ENCODE measurements at regions not wholly inside any gene's neighbourhood (a gene's known extent, or its start where the extent isn't known, plus 50 kb on each side); places are given as distances from the start of the nearest gene placed in this dataset.
A peak's percentile ranks its signal among the peaks of the same experiment; 100 is the strongest.

DNA sequence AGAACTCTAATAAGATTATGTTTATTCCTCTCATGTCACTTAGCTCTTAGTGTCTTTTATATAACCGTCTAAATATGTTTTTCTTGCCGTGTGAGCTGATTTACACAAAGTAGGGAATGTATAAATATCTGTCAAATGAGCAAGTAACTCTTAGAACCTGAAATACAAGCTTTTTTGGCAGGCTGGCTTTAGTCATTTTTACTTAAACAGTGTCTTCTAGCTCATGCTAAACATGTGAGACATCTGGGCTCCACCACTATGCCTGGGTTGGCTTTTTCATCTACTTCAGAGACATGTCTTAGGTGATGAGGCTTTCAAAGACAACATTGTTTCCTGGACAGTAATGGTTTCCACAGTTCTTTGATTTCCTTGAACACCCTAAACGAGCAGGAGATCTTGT is 137.2 kb upstream of the ZNF608 start:
- Mint-ChIP-seq H3K4me3 (ENCODE audit: low read depth, unreplicated experiment) (no peak overlapping the region), H3K27ac (ENCODE audit: unreplicated experiment) (no peak overlapping the region), H3K9me3 (ENCODE audit: low read depth, unreplicated experiment) (no peaks in the 10 kb centered on the region), H3K4me1 (ENCODE audit: low read depth, unreplicated experiment) (peaks cover 17% of the 10 kb centered on the region), H3K27me3 (ENCODE audit: unreplicated experiment) (no peaks in the 10 kb centered on the region), H3K36me3 (ENCODE audit: insufficient read depth, unreplicated experiment) (peaks cover 6% of the 10 kb centered on the region)
- CTCF ChIA-PET, result interaction anchor here (1.0 kb wide), 1 partner anchor 12 kb away, joined by 9 read pairs; no protein-coding TSS in a partner anchor
- DNase-seq, result no peak
- BruUV-seq (replicated peaks), result no TSS peak
- TF ChIP-seq, protein P1, sequence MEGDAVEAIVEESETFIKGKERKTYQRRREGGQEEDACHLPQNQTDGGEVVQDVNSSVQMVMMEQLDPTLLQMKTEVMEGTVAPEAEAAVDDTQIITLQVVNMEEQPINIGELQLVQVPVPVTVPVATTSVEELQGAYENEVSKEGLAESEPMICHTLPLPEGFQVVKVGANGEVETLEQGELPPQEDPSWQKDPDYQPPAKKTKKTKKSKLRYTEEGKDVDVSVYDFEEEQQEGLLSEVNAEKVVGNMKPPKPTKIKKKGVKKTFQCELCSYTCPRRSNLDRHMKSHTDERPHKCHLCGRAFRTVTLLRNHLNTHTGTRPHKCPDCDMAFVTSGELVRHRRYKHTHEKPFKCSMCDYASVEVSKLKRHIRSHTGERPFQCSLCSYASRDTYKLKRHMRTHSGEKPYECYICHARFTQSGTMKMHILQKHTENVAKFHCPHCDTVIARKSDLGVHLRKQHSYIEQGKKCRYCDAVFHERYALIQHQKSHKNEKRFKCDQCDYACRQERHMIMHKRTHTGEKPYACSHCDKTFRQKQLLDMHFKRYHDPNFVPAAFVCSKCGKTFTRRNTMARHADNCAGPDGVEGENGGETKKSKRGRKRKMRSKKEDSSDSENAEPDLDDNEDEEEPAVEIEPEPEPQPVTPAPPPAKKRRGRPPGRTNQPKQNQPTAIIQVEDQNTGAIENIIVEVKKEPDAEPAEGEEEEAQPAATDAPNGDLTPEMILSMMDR (IDR thresholded peaks at IDR 0.05; ENCODE audit: unreplicated experiment), result no peak
- intact Hi-C loops (cut with micrococcal nuclease; ENCODE audit: unreplicated experiment), result no loop called here

DNA sequence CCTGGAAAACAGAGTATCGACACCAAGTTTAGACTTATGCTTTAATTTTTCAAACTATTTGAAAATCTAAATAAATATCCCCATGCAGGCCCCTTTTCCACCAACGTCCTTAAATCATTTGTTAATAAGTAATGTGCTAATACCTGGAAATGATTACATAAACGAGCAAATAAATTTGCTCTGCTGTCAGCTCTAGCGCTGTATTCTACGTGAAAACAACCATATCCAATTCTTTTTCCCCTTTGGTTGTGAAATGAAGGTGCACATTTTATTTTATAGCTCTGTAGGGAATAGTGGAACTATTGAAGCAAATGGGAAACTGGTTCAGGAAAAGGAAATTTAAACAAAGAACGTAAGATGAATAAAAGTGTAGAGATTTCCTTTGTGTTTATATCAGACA is 137.7 kb upstream of the ZNF608 start:
- H3K27ac Mint-ChIP-seq (ENCODE audit: unreplicated experiment), result no peak overlapping the region
- H3K9me3 Mint-ChIP-seq (ENCODE audit: low read depth, unreplicated experiment), result no peaks in the 10 kb centered on the region
- TF ChIP-seq, protein P1 (IDR thresholded peaks at IDR 0.05; ENCODE audit: unreplicated experiment), result no peak
- H3K36me3 Mint-ChIP-seq (ENCODE audit: insufficient read depth, unreplicated experiment), result peaks cover 6% of the 10 kb centered on the region
- CTCF ChIA-PET, result interaction anchor here (0.5 kb wide), 1 partner anchor 77 kb away, joined by 3 read pairs; no protein-coding TSS in a partner anchor
- intact Hi-C loops (cut with micrococcal nuclease; ENCODE audit: unreplicated experiment), result no loop called here
- peaks cover 21% of the 10 kb centered on the region for H3K4me1 Mint-ChIP-seq (ENCODE audit: low read depth, unreplicated experiment)
- no peaks in the 10 kb centered on the region for H3K27me3 Mint-ChIP-seq (ENCODE audit: unreplicated experiment)
- no peak overlapping the region for H3K4me3 Mint-ChIP-seq (ENCODE audit: low read depth, unreplicated experiment)
- DNase-seq, result no peak
- BruUV-seq (replicated peaks), result no TSS peak

DNA sequence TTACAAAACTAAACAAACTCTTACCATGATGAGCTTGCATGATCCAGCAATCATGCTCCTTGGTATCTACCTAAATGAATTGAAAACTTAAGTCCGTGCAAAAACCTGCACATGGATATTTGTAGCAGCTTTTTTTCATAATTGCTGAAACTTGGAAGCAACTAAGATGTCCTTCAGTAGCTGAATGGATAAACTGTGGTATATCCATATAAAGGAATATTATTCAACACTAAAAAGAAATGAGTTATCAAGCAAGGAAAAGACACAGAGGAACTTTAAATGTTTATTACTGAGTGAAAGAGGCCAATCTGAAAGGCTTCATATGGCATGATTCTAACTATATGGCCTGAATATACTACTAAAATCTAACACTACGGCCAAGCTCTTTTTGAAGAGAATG is 139.1 kb upstream of the ZNF608 start:
- Mint-ChIP-seq H3K4me3 (ENCODE audit: low read depth, unreplicated experiment) (no peak overlapping the region), H3K36me3 (ENCODE audit: insufficient read depth, unreplicated experiment) (peaks cover 6% of the 10 kb centered on the region), H3K27ac (ENCODE audit: unreplicated experiment) (no peak overlapping the region), H3K9me3 (ENCODE audit: low read depth, unreplicated experiment) (no peaks in the 10 kb centered on the region), H3K27me3 (ENCODE audit: unreplicated experiment) (no peaks in the 10 kb centered on the region), H3K4me1 (ENCODE audit: low read depth, unreplicated experiment) (peaks cover 22% of the 10 kb centered on the region)
- no TSS peak for BruUV-seq (replicated peaks)
- CTCF ChIA-PET, result no interaction called here
- intact Hi-C loops (cut with micrococcal nuclease; ENCODE audit: unreplicated experiment), result loop anchor here (5.0 kb wide), 2 partner anchors 63 to 223 kb away; no protein-coding TSS in a partner anchor
- DNase-seq, result no peak
- TF ChIP-seq, protein P1 (IDR thresholded peaks at IDR 0.05; ENCODE audit: unreplicated experiment), result no peak

DNA sequence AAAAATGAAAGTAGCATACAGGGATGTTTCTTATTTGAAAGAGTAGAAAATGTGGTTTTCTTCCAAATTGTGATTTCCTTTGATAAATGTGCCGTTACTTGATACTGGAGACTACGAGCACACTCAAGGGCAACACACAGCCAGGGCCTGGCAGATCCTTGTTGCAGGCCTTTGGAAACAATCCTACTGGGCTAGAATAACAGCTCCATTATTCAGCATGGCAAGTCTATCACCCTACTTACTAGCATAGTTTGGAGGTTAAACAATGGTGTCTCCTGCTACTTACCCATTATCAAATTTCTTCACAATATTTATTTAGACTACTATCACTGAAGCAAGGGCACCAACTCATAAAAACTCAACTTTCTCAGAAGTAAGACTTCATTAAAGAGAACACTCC is 140.8 kb upstream of the ZNF608 start:
- CTCF ChIA-PET, result interaction anchor here (1.6 kb wide), 1 partner anchor 226 kb away, joined by 4 read pairs; no protein-coding TSS in a partner anchor
- no TSS peak for BruUV-seq (replicated peaks)
- peaks cover 22% of the 10 kb centered on the region for H3K4me1 Mint-ChIP-seq (ENCODE audit: low read depth, unreplicated experiment)
- intact Hi-C loops (cut with micrococcal nuclease; ENCODE audit: unreplicated experiment), result loop anchor here (5.0 kb wide), 2 partner anchors 65 to 225 kb away; no protein-coding TSS in a partner anchor
- no peaks in the 10 kb centered on the region for H3K9me3 Mint-ChIP-seq (ENCODE audit: low read depth, unreplicated experiment)
- H3K36me3 Mint-ChIP-seq (ENCODE audit: insufficient read depth, unreplicated experiment), result peaks cover 6% of the 10 kb centered on the region
- no peak for DNase-seq
- H3K27me3 Mint-ChIP-seq (ENCODE audit: unreplicated experiment), result no peaks in the 10 kb centered on the region
- TF ChIP-seq, protein P1 (IDR thresholded peaks at IDR 0.05; ENCODE audit: unreplicated experiment), result no peak
- H3K27ac Mint-ChIP-seq (ENCODE audit: unreplicated experiment), result peak overlapping the region; percentile 88
- peak overlapping the region; percentile 55 for H3K4me3 Mint-ChIP-seq (ENCODE audit: low read depth, unreplicated experiment)
